ENCODE measurements at regions not wholly inside any gene's neighbourhood (a gene's known extent, or its start where the extent isn't known, plus 50 kb on each side); places are given as distances from the start of the nearest gene placed in this dataset.
A peak's percentile ranks its signal among the peaks of the same experiment; 100 is the strongest.

GRCh38 chr16:82361885-82362284 lies 191.9 kb upstream of the MPHOSPH6 start:
- Histone ChIP-seq H3K36me3 (no peaks in the 10 kb centered on the region), H3K27ac (no peak overlapping the region), H3K9me3 (no peaks in the 10 kb centered on the region), H3K4me1 (no peaks in the 10 kb centered on the region), H3K4me3 (replicated peaks in 1 of 3) (no peak overlapping the region), H3K27me3 (no peaks in the 10 kb centered on the region)
- TF ChIP-seq POLR2A (IDR thresholded peaks at IDR 0.05), result no peak
- no peak for TF ChIP-seq CTCF (IDR thresholded peaks at IDR 0.05)
- DNase-seq, result no peak
- intact Hi-C loops (cut with DNase I), result no loop called here
- WGBS, 2 donors, result 86 to 99% methylated on average over 4 of the region's 4 CpGs

- intact Hi-C loops (cut with DNase I), result no loop called here
- H3K36me3 ChIP-seq, result no peaks in the 10 kb centered on the region
- 100% methylated on average over 2 of the region's 2 CpGs for WGBS, 2 donors
- H3K4me1 ChIP-seq, result no peaks in the 10 kb centered on the region
- TF ChIP-seq CTCF (IDR thresholded peaks at IDR 0.05) (no peak), POLR2A (IDR thresholded peaks at IDR 0.05) (no peak)
- DNase-seq, result no peak
- no peaks in the 10 kb centered on the region for H3K27me3 ChIP-seq
- H3K27ac ChIP-seq, result no peak overlapping the region
- no peaks in the 10 kb centered on the region for H3K9me3 ChIP-seq
- no peak overlapping the region for H3K4me3 ChIP-seq (replicated peaks in 1 of 3)
Observed at GRCh38 chr16:82360024-82360783, 190.2 kb upstream of the MPHOSPH6 start.

GRCh38 chr16:82358606-82359221 lies 188.7 kb upstream of the MPHOSPH6 start:
- TF ChIP-seq CTCF (IDR thresholded peaks at IDR 0.05) (no peak), POLR2A (IDR thresholded peaks at IDR 0.05) (no peak)
- no peaks in the 10 kb centered on the region for H3K4me1 ChIP-seq
- DNase-seq, result peak in 1 of 2 donors; percentile 14
- H3K36me3 ChIP-seq, result no peaks in the 10 kb centered on the region
- no peaks in the 10 kb centered on the region for H3K9me3 ChIP-seq
- WGBS, 2 donors, result 32 to 36% methylated on average over 7 of the region's 7 CpGs
- no peak overlapping the region for H3K4me3 ChIP-seq (replicated peaks in 1 of 3)
- no peaks in the 10 kb centered on the region for H3K27me3 ChIP-seq
- intact Hi-C loops (cut with DNase I), result no loop called here
- no peak overlapping the region for H3K27ac ChIP-seq

- TF ChIP-seq POLR2A (IDR thresholded peaks at IDR 0.05) (no peak), CTCF (IDR thresholded peaks at IDR 0.05) (no peak)
- Histone ChIP-seq H3K9me3 (no peaks in the 10 kb centered on the region), H3K27me3 (no peaks in the 10 kb centered on the region), H3K4me3 (replicated peaks in 1 of 3) (no peak overlapping the region), H3K27ac (no peak overlapping the region), H3K4me1 (no peaks in the 10 kb centered on the region), H3K36me3 (no peaks in the 10 kb centered on the region)
- WGBS, 2 donors, result 68 to 69% methylated on average over 3 of the region's 3 CpGs
- DNase-seq, result no peak
- intact Hi-C loops (cut with DNase I), result no loop called here
Observed at GRCh38 chr16:82358161-82358560, 188.1 kb upstream of the MPHOSPH6 start.

- no peaks in the 10 kb centered on the region for H3K27me3 ChIP-seq
- H3K4me1 ChIP-seq, result no peaks in the 10 kb centered on the region
- no peak for DNase-seq
- WGBS, 2 donors, result 85 to 90% methylated on average over 4 of the region's 4 CpGs
- H3K27ac ChIP-seq, result no peak overlapping the region
- intact Hi-C loops (cut with DNase I), result no loop called here
- TF ChIP-seq CTCF (IDR thresholded peaks at IDR 0.05), result no peak
- TF ChIP-seq POLR2A (IDR thresholded peaks at IDR 0.05), result no peak
- no peak overlapping the region for H3K4me3 ChIP-seq (replicated peaks in 1 of 3)
- no peaks in the 10 kb centered on the region for H3K36me3 ChIP-seq
- no peaks in the 10 kb centered on the region for H3K9me3 ChIP-seq
Observed at GRCh38 chr16:82357237-82357636, 187.2 kb upstream of the MPHOSPH6 start.
